Panc1 (cell line): ENCODE measurements at regions not wholly inside any gene's neighbourhood (a gene's known extent, or its start where the extent isn't known, plus 50 kb on each side); places are given as distances from the start of the nearest gene placed in this dataset.

Source experiments
- ATAC-seq: fragments of 200-7000 bp; cut with Tn5 transposase; 2 replicates; pipeline ENCODE4 v1.9.1; 2020; ENCODE audit warnings: mild to moderate bottlenecking, moderate library complexity
- BruUV-seq: library from RNA; stranded (reverse); fragments of 400-500 nt; replicated peaks from 2 replicates; lab custom pipeline; 2021; lab: Mats Ljungman, UMichigan
- CTCF ChIA-PET: fragments of 300-600 bp; sonication (Branson Sonifier 250); formaldehyde crosslinking; loops from one replicate; lab custom pipeline; 2022; ENCODE audit warnings: antibody characterized with exemption; lab: Charles Lee
- POLR2A ChIA-PET: fragments of 300-600 bp; sonication (Branson Sonifier 250); formaldehyde crosslinking; loops from one replicate; lab custom pipeline; 2022; ENCODE audit warnings: antibody characterized with exemption; lab: Charles Lee
- DNase-seq: peaks from one replicate; pipeline ENCODE4 v3.0.0-alpha.2; 2010; ENCODE audit warnings: low read depth, low spot score
- H3K27ac ChIP-seq: 2 replicates; pipeline ENCODE4 v1.5.1; 2011; ENCODE audit warnings: mild to moderate bottlenecking, low read length, inconsistent platforms
- H3K27me3 ChIP-seq: fragments of 200-500 bp; sonication (Bioruptor generic); 2 replicates; pipeline ENCODE4 v1.6.0; 2014; ENCODE audit warnings: low read length, inconsistent platforms; ENCODE audit not compliant: control insufficient read depth, insufficient read depth
- H3K36me3 ChIP-seq: fragments of 200-500 bp; sonication (Bioruptor generic); 2 replicates; pipeline ENCODE4 v1.5.1; 2014; ENCODE audit warnings: inconsistent platforms, mild to moderate bottlenecking, low read length, moderate library complexity; ENCODE audit not compliant: control insufficient read depth, insufficient read depth
- H3K4me1 ChIP-seq: 2 replicates; pipeline ENCODE4 v1.5.1; 2011; ENCODE audit warnings: inconsistent platforms, mild to moderate bottlenecking, low read length, moderate library complexity; ENCODE audit not compliant: control insufficient read depth, insufficient read depth
- H3K4me3 ChIP-seq, 2 experiments: 2 replicates each; pipeline ENCODE4 v1.5.1; 2011 to 2012; ENCODE audit warnings: low read depth in 2 of 2, low read length in 2 of 2, mild to moderate bottlenecking in 2 of 2, inconsistent platforms in 1 of 2, moderate library complexity in 1 of 2
- H3K9me3 ChIP-seq: fragments of 200-500 bp; sonication (Bioruptor generic); 2 replicates; pipeline ENCODE4 v1.5.1; 2014; ENCODE audit warnings: low read depth, mild to moderate bottlenecking, inconsistent platforms, low read length, moderate library complexity; ENCODE audit not compliant: control insufficient read depth, insufficient read depth
- POLR2AphosphoS5 ChIP-seq: IDR thresholded peaks from 2 replicates; pipeline ENCODE4 v1.6.1; 2012; ENCODE audit warnings: mild to moderate bottlenecking, low read depth, low read length, moderate library complexity
- SIN3A ChIP-seq: IDR thresholded peaks from 2 replicates; pipeline ENCODE4 v1.6.1; 2012; ENCODE audit warnings: low read depth, mild to moderate bottlenecking, low read length, moderate library complexity, borderline replicate concordance; ENCODE audit not compliant: insufficient read depth
- TCF7L2 ChIP-seq: IDR thresholded peaks from 2 replicates; pipeline ENCODE4 v1.6.1; 2011; ENCODE audit warnings: mild to moderate bottlenecking, low read depth, low read length, inconsistent platforms
- in situ Hi-C: cut with HindIII; loops from 2 replicates; pipeline ENCODE4 v1.10.0; 2016; ENCODE audit warnings: low sequenced_read_pairs, low pct_unique_long_range_greater_than_20kb
- intact Hi-C: fragments of 100-400 bp; cut with micrococcal nuclease; formaldehyde crosslinking; loops from one replicate; pipeline ENCODE4 v1.10.0; 2022; ENCODE audit not compliant: unreplicated experiment
- TF ChIP-seq, protein P1 (sequence below), 2 experiments: IDR thresholded peaks; 2 replicates each; pipeline ENCODE4 v1.6.1; 2011 to 2012; ENCODE audit warnings: low read depth in 2 of 2, control low read depth in 1 of 2, low read length in 1 of 2, mild to moderate bottlenecking in 1 of 2, moderate library complexity in 1 of 2; ENCODE audit not compliant: insufficient read depth in 1 of 2
- TF ChIP-seq, protein P2 (sequence below): fragments of 450-650 bp; IDR thresholded peaks from 2 replicates; pipeline ENCODE4 v1.5.1; 2017; ENCODE audit warnings: mild to moderate bottlenecking

DNA sequence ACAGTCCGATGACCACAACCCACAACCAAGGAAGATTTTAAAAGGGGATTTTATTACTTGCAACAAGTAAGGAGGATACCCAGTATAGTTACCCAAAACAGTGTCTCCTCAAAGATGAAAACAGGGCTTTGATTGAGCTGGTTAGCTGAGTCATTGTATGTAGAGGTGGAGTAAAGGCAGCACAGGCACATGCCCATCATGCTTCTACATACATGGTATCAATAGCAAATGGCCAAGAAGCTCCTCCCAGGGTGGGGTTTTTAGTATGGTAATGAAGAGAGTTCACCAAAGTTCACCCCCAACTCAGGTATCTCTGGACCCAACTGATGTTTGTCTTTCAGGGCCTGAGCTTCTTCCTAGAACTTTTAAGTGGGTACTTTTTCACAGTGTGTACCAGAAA, 157.1 kb upstream of the CEP126 start:
- ChIA-PET CTCF (no interaction called here), POLR2A (no interaction called here)
- BruUV-seq, result no TSS peak
- H3K4me3 ChIP-seq, result no peak overlapping the region
- TF ChIP-seq SIN3A (no peak), POLR2AphosphoS5 (no peak), TCF7L2 (no peak)
- TF ChIP-seq, protein P1, sequence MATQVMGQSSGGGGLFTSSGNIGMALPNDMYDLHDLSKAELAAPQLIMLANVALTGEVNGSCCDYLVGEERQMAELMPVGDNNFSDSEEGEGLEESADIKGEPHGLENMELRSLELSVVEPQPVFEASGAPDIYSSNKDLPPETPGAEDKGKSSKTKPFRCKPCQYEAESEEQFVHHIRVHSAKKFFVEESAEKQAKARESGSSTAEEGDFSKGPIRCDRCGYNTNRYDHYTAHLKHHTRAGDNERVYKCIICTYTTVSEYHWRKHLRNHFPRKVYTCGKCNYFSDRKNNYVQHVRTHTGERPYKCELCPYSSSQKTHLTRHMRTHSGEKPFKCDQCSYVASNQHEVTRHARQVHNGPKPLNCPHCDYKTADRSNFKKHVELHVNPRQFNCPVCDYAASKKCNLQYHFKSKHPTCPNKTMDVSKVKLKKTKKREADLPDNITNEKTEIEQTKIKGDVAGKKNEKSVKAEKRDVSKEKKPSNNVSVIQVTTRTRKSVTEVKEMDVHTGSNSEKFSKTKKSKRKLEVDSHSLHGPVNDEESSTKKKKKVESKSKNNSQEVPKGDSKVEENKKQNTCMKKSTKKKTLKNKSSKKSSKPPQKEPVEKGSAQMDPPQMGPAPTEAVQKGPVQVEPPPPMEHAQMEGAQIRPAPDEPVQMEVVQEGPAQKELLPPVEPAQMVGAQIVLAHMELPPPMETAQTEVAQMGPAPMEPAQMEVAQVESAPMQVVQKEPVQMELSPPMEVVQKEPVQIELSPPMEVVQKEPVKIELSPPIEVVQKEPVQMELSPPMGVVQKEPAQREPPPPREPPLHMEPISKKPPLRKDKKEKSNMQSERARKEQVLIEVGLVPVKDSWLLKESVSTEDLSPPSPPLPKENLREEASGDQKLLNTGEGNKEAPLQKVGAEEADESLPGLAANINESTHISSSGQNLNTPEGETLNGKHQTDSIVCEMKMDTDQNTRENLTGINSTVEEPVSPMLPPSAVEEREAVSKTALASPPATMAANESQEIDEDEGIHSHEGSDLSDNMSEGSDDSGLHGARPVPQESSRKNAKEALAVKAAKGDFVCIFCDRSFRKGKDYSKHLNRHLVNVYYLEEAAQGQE (IDR thresholded peaks at IDR 0.05; ENCODE audit: insufficient read depth in 1 of 2, low read depth in 2 of 2, low read length in 1 of 2), result no peak
- TF ChIP-seq, protein P2, sequence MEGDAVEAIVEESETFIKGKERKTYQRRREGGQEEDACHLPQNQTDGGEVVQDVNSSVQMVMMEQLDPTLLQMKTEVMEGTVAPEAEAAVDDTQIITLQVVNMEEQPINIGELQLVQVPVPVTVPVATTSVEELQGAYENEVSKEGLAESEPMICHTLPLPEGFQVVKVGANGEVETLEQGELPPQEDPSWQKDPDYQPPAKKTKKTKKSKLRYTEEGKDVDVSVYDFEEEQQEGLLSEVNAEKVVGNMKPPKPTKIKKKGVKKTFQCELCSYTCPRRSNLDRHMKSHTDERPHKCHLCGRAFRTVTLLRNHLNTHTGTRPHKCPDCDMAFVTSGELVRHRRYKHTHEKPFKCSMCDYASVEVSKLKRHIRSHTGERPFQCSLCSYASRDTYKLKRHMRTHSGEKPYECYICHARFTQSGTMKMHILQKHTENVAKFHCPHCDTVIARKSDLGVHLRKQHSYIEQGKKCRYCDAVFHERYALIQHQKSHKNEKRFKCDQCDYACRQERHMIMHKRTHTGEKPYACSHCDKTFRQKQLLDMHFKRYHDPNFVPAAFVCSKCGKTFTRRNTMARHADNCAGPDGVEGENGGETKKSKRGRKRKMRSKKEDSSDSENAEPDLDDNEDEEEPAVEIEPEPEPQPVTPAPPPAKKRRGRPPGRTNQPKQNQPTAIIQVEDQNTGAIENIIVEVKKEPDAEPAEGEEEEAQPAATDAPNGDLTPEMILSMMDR, result no peak
- in situ Hi-C loops (no loop called here), intact Hi-C loops (no loop called here)
- H3K9me3 ChIP-seq, result no peaks in the 10 kb centered on the region
- DNase-seq (no peak), ATAC-seq (no peak)
- no peaks in the 10 kb centered on the region for H3K4me1 ChIP-seq
- no peaks in the 10 kb centered on the region for H3K27me3 ChIP-seq
- no peak overlapping the region for H3K27ac ChIP-seq
- no peaks in the 10 kb centered on the region for H3K36me3 ChIP-seq

DNA sequence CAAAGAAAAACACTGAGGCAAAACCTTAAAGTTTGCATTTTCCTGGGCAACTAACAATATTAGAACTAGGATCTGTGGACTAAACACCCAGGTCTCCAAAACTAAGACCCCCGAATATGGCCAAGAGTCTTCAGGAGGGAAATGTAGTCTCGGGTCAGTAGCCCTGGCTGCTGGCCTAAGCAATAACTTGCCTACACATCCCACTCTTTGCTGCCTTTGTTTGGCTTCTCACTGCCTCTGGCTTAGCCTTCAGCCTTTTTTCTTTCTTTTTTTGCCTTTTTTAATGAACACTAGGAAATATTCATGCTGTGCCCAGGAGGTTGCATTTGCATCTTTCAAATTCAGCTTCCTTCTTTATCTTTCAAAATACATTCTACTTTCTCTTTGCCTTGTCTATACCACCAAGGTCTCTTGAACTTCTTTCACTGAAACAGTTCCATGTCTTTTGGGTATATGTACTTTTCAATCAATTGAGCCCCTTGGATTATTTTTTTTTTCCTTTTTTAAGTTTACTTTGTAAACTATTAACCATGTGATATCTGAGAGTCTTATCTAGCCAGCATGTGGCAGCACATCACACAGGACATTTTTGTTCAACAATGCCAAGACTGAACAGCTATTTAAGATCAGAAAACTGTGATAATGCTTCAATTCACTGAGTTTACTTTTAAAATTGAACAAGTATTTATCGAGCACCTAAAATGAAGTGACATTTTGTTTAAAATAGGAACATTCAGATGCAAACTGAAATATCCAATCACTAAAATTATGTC, 165.0 kb upstream of the TRPC6 start:
- intact Hi-C loops (no loop called here), in situ Hi-C loops (no loop called here)
- ATAC-seq, result no peak
- no peak for TF ChIP-seq POLR2AphosphoS5
- TF ChIP-seq SIN3A, result no peak
- TF ChIP-seq TCF7L2, result no peak
- TF ChIP-seq, protein P2, result no peak
- TF ChIP-seq, protein P1 (IDR thresholded peaks at IDR 0.05; ENCODE audit: insufficient read depth in 1 of 2, low read depth in 2 of 2, low read length in 1 of 2), result no peak
- no TSS peak for BruUV-seq
- Histone ChIP-seq H3K4me1 (no peaks in the 10 kb centered on the region; the same call in 1 of the 2 replicates), H3K27ac (no peak overlapping the region), H3K9me3 (no peaks in the 10 kb centered on the region), H3K36me3 (no peaks in the 10 kb centered on the region), H3K4me3 (no peak overlapping the region), H3K27me3 (no peaks in the 10 kb centered on the region)
- DNase-seq, result no peak
- POLR2A ChIA-PET, result no interaction called here
- CTCF ChIA-PET, result no interaction called here
